ENCODE measurements at regions not wholly inside any gene's neighbourhood (a gene's known extent, or its start where the extent isn't known, plus 50 kb on each side); places are given as distances from the start of the nearest gene placed in this dataset.

DNA sequence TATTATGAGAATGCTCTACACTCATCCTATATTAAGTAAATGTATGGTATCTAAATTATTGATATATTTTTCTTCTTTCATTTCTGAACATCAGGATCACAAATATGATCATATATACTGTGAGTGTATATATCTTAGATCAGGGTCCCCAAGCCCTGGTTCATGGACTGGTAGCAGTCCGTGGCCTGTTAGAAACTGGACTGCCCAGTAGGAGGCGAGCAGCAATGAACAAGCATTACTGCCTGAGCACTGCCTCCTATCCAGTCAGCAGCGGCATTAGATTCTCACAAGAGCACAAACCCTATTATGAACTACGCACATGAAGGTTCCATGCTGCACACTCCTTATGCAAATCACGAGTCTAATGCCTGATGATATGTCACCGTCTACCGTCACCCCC, 1247.1 kb upstream of the NXPH2 start:
- Histone ChIP-seq H3K27me3 (replicated peaks; ENCODE audit: control insufficient read depth, insufficient read depth, low read length) (no peaks in the 10 kb centered on the region), H3K36me3 (ENCODE audit: control insufficient read depth, insufficient read depth, low read length) (no peaks in the 10 kb centered on the region), H3K4me1 (no peaks in the 10 kb centered on the region), H3K4me3 (ENCODE audit: low read depth, low read length) (no peak overlapping the region), H3K9me3 (no peaks in the 10 kb centered on the region; the same call in 1 of the 2 replicates)
- no peaks in the 10 kb centered on the region for H3K36me3 Mint-ChIP-seq (ENCODE audit: insufficient read depth, unreplicated experiment)
- no TSS peak for BruUV-seq (replicated peaks)
- no peak overlapping the region for H3K27ac Mint-ChIP-seq (ENCODE audit: unreplicated experiment)
- TF ChIP-seq, protein P1, sequence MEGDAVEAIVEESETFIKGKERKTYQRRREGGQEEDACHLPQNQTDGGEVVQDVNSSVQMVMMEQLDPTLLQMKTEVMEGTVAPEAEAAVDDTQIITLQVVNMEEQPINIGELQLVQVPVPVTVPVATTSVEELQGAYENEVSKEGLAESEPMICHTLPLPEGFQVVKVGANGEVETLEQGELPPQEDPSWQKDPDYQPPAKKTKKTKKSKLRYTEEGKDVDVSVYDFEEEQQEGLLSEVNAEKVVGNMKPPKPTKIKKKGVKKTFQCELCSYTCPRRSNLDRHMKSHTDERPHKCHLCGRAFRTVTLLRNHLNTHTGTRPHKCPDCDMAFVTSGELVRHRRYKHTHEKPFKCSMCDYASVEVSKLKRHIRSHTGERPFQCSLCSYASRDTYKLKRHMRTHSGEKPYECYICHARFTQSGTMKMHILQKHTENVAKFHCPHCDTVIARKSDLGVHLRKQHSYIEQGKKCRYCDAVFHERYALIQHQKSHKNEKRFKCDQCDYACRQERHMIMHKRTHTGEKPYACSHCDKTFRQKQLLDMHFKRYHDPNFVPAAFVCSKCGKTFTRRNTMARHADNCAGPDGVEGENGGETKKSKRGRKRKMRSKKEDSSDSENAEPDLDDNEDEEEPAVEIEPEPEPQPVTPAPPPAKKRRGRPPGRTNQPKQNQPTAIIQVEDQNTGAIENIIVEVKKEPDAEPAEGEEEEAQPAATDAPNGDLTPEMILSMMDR (IDR thresholded peaks at IDR 0.05; ENCODE audit: insufficient read depth in 1 of 2, low read depth in 1 of 2, low read length in 1 of 2, severe bottlenecking in 1 of 2, unreplicated experiment in 1 of 2): peak; percentile 20 to 35
- ChIA-PET CTCF (no interaction called here), POLR2A (no interaction called here)
- H3K4me3 Mint-ChIP-seq (ENCODE audit: unreplicated experiment): no peak overlapping the region
- intact Hi-C loops (cut with micrococcal nuclease; ENCODE audit: unreplicated experiment): no loop called here
- H3K9me3 Mint-ChIP-seq (ENCODE audit: unreplicated experiment): no peaks in the 10 kb centered on the region
- no peaks in the 10 kb centered on the region for H3K27me3 Mint-ChIP-seq (ENCODE audit: insufficient read depth, unreplicated experiment)
- H3K4me1 Mint-ChIP-seq (ENCODE audit: low read depth, unreplicated experiment): no peaks in the 10 kb centered on the region
- peak in 1 of 2 experiments; percentile 17 for DNase-seq

DNA sequence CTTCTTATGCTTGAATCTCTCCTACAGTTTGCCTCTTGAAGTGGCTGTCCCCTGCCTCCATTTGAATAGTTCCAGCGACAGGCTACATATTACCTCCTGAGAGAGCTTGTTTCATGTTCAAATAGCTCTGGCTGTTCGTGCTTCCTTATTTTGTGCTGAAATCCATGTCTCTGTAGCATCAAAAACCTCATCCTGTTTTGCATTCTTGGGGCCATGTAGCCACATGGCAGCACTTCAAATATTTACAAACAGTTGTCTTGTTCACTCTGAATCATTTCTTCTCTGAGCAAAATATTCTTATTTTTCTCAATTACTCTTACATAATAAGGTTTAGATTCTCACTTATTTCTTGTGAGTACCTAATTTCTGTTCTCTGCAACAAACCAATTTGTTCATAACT, 1243.1 kb upstream of the NXPH2 start:
- BruUV-seq (replicated peaks): no TSS peak

DNA sequence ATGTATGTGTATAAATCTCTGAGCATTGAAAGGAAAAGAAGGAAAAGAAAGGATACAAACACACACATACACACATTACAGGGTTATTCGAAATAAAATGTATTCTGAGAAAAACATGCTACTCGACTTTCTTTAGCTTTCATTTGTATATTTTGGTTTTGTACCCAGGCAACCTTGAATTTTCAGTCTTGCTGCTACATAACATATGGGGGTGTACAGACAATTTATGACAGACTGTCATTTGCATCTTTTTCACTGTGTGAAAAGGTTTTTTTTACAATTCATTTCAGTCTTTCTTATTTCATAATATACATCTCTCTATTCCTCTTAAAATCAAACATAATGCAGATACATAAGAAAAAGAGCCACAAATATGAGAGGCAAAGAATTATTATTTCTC, 1238.4 kb upstream of the NXPH2 start:
- no peaks in the 10 kb centered on the region for H3K4me1 ChIP-seq
- no peak for DNase-seq
- CTCF ChIA-PET: no interaction called here
- intact Hi-C loops (cut with micrococcal nuclease; ENCODE audit: unreplicated experiment): no loop called here
- no peak overlapping the region for H3K4me3 ChIP-seq (ENCODE audit: low read depth, low read length)
- BruUV-seq (replicated peaks): no TSS peak
- POLR2A ChIA-PET: no interaction called here
- H3K27me3 Mint-ChIP-seq (ENCODE audit: insufficient read depth, unreplicated experiment): peaks cover 2% of the 10 kb centered on the region
- no peaks in the 10 kb centered on the region for H3K27me3 ChIP-seq (replicated peaks; ENCODE audit: control insufficient read depth, insufficient read depth, low read length)
- no peaks in the 10 kb centered on the region for H3K9me3 ChIP-seq
- TF ChIP-seq, protein P1 (IDR thresholded peaks at IDR 0.05; ENCODE audit: insufficient read depth in 1 of 2, low read depth in 1 of 2, low read length in 1 of 2, severe bottlenecking in 1 of 2, unreplicated experiment in 1 of 2): no peak
- H3K9me3 Mint-ChIP-seq (ENCODE audit: unreplicated experiment): no peaks in the 10 kb centered on the region
- H3K27ac Mint-ChIP-seq (ENCODE audit: unreplicated experiment): no peak overlapping the region
- no peaks in the 10 kb centered on the region for H3K4me1 Mint-ChIP-seq (ENCODE audit: low read depth, unreplicated experiment)
- no peak overlapping the region for H3K4me3 Mint-ChIP-seq (ENCODE audit: unreplicated experiment)
- no peaks in the 10 kb centered on the region for H3K36me3 Mint-ChIP-seq (ENCODE audit: insufficient read depth, unreplicated experiment)
- no peaks in the 10 kb centered on the region for H3K36me3 ChIP-seq (ENCODE audit: control insufficient read depth, insufficient read depth, low read length)

More for the DNA sequence above, 1243.1 kb upstream of the NXPH2 start:
- H3K36me3 ChIP-seq (ENCODE audit: control insufficient read depth, insufficient read depth, low read length): no peaks in the 10 kb centered on the region
- H3K4me3 Mint-ChIP-seq (ENCODE audit: unreplicated experiment): no peak overlapping the region
- H3K27me3 ChIP-seq (replicated peaks; ENCODE audit: control insufficient read depth, insufficient read depth, low read length): no peaks in the 10 kb centered on the region
- H3K4me3 ChIP-seq (ENCODE audit: low read depth, low read length): no peak overlapping the region
- peaks cover under 1% of the 10 kb centered on the region for H3K27me3 Mint-ChIP-seq (ENCODE audit: insufficient read depth, unreplicated experiment)
- POLR2A ChIA-PET: no interaction called here
- H3K9me3 Mint-ChIP-seq (ENCODE audit: unreplicated experiment): no peaks in the 10 kb centered on the region
- no peaks in the 10 kb centered on the region for H3K9me3 ChIP-seq
- H3K4me1 ChIP-seq: no peaks in the 10 kb centered on the region
- no peaks in the 10 kb centered on the region for H3K4me1 Mint-ChIP-seq (ENCODE audit: low read depth, unreplicated experiment)
- CTCF ChIA-PET: no interaction called here
- H3K36me3 Mint-ChIP-seq (ENCODE audit: insufficient read depth, unreplicated experiment): no peaks in the 10 kb centered on the region
- intact Hi-C loops (cut with micrococcal nuclease; ENCODE audit: unreplicated experiment): no loop called here
- DNase-seq: no peak
- no peak overlapping the region for H3K27ac Mint-ChIP-seq (ENCODE audit: unreplicated experiment)
- TF ChIP-seq, protein P1 (IDR thresholded peaks at IDR 0.05; ENCODE audit: insufficient read depth in 1 of 2, low read depth in 1 of 2, low read length in 1 of 2, severe bottlenecking in 1 of 2, unreplicated experiment in 1 of 2): no peak

Data from Caco-2 (cell line).